BJ (cell line): ENCODE measurements at regions not wholly inside any gene's neighbourhood (a gene's known extent, or its start where the extent isn't known, plus 50 kb on each side); places are given as distances from the start of the nearest gene placed in this dataset.

Experiments used
- CTCF ChIA-PET: fragments of 350-600 bp; formaldehyde crosslinking; extraction: SDS; loops from one replicate; lab custom pipeline; 2021; ENCODE audit warnings: antibody characterized with exemption, inconsistent platforms; lab: Yijun Ruan, JAX
- POLR2A ChIA-PET: fragments of 300-600 bp; sonication (Branson Sonifier 250); formaldehyde crosslinking; extraction: SDS; loops from one replicate; lab custom pipeline; 2021; ENCODE audit warnings: antibody characterized with exemption; lab: Charles Lee
- DNase-seq: peaks from one replicate; pipeline ENCODE4 v3.0.0-alpha.2; 2011; ENCODE audit warnings: low read depth
- H3K27me3 ChIP-seq: 2 replicates; pipeline ENCODE4 v1.6.0; 2011; ENCODE audit warnings: low read length; ENCODE audit not compliant: control insufficient read depth, insufficient read depth
- H3K36me3 ChIP-seq: 2 replicates; pipeline ENCODE4 v1.5.1; 2011; ENCODE audit warnings: low read length; ENCODE audit not compliant: control insufficient read depth, insufficient read depth
- H3K4me3 ChIP-seq: 2 replicates; pipeline ENCODE4 v1.5.1; 2011; ENCODE audit warnings: low read depth, mild to moderate bottlenecking, control low read depth, low read length
- TF ChIP-seq, protein P1 (sequence below): IDR thresholded peaks from 2 replicates; pipeline ENCODE4 v1.5.1; 2011; ENCODE audit warnings: low read depth, mild to moderate bottlenecking, control low read depth, inconsistent platforms, low read length, moderate library complexity; ENCODE audit not compliant: insufficient read depth

DNA sequence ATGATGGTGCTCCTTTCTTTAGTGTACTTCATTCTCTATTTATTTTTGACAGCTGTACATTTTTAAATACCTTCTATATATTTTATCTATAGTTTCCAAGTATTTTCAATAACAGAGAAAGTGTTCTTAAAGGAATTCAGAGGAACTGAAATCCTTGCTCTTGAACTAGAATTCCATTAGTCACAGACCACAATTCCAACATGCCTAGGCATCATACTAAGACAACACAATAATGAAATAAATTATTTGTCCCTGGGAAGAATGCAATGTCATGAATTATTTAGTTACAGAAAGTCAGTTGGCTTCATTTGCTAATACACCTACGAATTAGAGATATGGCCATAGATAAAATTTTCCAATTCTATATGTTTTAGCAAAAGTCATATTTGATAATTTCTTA lies 671.2 kb downstream of the EPHA7 start:
- no peaks in the 10 kb centered on the region for H3K27me3 ChIP-seq
- no peaks in the 10 kb centered on the region for H3K36me3 ChIP-seq
- TF ChIP-seq, protein P1, sequence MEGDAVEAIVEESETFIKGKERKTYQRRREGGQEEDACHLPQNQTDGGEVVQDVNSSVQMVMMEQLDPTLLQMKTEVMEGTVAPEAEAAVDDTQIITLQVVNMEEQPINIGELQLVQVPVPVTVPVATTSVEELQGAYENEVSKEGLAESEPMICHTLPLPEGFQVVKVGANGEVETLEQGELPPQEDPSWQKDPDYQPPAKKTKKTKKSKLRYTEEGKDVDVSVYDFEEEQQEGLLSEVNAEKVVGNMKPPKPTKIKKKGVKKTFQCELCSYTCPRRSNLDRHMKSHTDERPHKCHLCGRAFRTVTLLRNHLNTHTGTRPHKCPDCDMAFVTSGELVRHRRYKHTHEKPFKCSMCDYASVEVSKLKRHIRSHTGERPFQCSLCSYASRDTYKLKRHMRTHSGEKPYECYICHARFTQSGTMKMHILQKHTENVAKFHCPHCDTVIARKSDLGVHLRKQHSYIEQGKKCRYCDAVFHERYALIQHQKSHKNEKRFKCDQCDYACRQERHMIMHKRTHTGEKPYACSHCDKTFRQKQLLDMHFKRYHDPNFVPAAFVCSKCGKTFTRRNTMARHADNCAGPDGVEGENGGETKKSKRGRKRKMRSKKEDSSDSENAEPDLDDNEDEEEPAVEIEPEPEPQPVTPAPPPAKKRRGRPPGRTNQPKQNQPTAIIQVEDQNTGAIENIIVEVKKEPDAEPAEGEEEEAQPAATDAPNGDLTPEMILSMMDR: no peak
- ChIA-PET POLR2A (no interaction called here), CTCF (no interaction called here)
- H3K4me3 ChIP-seq: no peak overlapping the region
- no peak for DNase-seq

DNA sequence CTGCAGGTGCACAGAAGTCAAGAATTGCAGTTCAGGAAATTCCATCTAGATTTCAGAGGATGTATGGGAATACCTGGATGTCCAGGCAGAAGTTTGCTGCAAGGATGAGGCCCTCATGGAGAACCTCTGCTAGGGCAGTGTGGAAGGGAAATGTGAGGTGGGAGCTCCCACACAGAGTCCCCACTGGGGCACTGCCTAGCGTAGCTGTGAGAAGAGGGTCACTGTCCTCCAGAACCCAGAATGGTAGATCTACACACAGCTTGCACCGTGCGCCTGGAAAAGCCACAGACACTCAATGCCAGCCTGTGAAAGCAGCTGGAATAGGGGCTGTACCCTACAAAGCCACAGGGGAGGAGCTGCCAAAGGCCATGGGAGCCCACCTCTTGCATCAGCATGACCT lies 681.4 kb downstream of the EPHA7 start:
- ChIA-PET POLR2A (no interaction called here), CTCF (no interaction called here)
- TF ChIP-seq, protein P1: no peak
- Histone ChIP-seq H3K36me3 (no peaks in the 10 kb centered on the region), H3K4me3 (no peak overlapping the region), H3K27me3 (no peaks in the 10 kb centered on the region)
- DNase-seq: no peak

DNA sequence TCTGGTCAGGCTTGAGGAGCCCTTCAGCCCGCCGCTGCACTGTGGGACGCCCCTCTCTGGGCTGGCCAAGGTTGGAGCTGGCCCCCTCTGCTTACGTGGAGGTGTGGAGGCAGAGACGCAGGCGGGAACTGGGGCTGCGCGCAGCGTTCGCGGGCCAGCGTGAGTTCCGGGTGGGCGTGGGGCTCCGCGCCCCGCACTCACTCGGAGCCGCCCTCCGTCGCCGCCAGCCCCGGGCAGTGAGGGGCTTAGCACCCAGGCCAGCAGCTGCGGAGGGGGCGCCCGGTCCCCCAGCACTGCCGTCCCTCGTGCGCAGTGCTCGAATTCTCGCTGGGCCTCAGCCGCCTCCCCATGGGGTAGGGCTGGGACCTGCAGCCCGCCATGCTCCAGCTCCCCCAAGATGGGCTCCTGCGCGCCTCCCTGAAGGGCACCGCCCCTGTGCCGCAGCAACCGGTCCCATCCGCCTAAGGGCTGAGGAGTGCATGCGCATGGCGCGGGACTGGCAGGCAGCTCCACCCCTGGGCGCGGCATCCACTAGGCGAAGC lies 695.9 kb downstream of the EPHA7 start:
- H3K27me3 ChIP-seq: no peaks in the 10 kb centered on the region
- TF ChIP-seq, protein P1: no peak
- POLR2A ChIA-PET: no interaction called here
- CTCF ChIA-PET: interaction anchor here (0.6 kb wide), 1 partner anchor 30 kb away, joined by 3 read pairs; no protein-coding TSS in a partner anchor
- no peaks in the 10 kb centered on the region for H3K36me3 ChIP-seq
- H3K4me3 ChIP-seq: no peak overlapping the region; the same call in none of the 2 replicates
- DNase-seq: no peak

DNA sequence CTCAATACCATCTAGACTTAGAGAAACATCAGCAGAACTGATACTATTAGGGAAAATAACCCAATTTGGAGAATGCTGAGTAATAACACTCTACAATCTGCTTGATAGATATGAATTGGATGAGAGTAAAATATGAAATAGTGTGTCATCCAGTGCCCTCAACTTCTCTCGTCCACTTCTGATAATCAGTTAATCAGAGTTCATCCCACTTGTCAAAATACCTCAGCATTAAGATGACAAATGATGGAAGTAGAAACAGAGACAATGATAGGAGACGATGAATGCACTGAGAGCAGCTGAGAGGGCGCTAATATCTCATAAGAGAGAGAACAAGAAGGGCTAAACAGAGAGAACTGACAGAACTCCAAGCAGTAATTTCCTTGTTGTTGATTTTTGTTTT lies 699.6 kb downstream of the EPHA7 start:
- Histone ChIP-seq H3K4me3 (no peak overlapping the region), H3K27me3 (no peaks in the 10 kb centered on the region), H3K36me3 (no peaks in the 10 kb centered on the region)
- TF ChIP-seq, protein P1: no peak
- CTCF ChIA-PET: no interaction called here
- POLR2A ChIA-PET: no interaction called here
- DNase-seq: no peak

DNA sequence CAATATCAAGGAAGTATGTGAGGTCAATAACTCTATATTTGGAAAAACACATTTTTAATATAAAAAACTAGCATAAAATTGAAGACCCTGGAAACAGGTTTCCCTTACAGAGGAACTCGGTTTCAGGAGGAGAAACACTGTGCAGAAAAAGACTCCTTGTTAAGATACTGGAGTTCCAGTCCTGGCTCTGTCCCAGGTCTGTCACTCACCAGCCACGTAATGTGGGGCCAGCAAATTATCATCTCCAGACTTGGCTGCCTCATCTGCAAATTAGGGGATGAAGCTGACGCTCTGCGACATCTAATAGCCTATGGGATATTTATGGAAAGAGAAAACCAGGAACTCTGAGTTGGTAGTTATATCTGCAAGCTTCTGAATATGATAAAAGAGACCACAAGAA lies 702.7 kb downstream of the EPHA7 start:
- no peak for DNase-seq
- TF ChIP-seq, protein P1: no peak
- H3K36me3 ChIP-seq: no peaks in the 10 kb centered on the region
- POLR2A ChIA-PET: no interaction called here
- CTCF ChIA-PET: no interaction called here
- H3K4me3 ChIP-seq: no peak overlapping the region
- H3K27me3 ChIP-seq: no peaks in the 10 kb centered on the region
